ENCODE measurements at regions not wholly inside any gene's neighbourhood (a gene's known extent, or its start where the extent isn't known, plus 50 kb on each side); places are given as distances from the start of the nearest gene placed in this dataset.

DNA sequence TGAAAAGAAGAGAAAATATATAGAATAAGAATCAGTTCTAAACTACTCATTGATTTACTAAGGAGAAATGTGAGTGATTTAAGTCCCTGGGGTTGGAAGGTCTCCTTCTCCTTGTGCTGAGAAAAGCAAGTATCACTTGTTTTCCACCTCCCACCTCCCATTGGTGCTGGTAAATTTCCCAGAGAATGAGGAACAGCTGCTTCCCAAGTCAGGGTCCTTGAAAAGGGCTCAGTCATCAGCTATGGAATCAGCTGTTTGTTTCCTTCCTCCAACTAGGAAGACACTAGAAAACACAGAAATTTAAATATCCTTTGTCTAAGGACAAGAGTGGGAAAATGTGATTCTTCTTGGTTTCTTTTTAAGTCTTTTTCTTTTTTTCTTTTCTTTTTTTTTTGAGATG is 131.3 kb upstream of the C1orf21 start:
- intact Hi-C loops (cut with DNase I), result no loop called here
- TF ChIP-seq POLR2A (IDR thresholded peaks at IDR 0.05), result no peak
- TF ChIP-seq, protein P1, sequence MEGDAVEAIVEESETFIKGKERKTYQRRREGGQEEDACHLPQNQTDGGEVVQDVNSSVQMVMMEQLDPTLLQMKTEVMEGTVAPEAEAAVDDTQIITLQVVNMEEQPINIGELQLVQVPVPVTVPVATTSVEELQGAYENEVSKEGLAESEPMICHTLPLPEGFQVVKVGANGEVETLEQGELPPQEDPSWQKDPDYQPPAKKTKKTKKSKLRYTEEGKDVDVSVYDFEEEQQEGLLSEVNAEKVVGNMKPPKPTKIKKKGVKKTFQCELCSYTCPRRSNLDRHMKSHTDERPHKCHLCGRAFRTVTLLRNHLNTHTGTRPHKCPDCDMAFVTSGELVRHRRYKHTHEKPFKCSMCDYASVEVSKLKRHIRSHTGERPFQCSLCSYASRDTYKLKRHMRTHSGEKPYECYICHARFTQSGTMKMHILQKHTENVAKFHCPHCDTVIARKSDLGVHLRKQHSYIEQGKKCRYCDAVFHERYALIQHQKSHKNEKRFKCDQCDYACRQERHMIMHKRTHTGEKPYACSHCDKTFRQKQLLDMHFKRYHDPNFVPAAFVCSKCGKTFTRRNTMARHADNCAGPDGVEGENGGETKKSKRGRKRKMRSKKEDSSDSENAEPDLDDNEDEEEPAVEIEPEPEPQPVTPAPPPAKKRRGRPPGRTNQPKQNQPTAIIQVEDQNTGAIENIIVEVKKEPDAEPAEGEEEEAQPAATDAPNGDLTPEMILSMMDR (IDR thresholded peaks at IDR 0.05), result no peak
- DNase-seq (no peak), ATAC-seq (peak in 3 of 4 donors; percentile 54 to 58 (median 55))
- Histone ChIP-seq H3K27me3 (no peaks in the 10 kb centered on the region), H3K27ac (no peak overlapping the region), H3K36me3 (no peaks in the 10 kb centered on the region), H3K9me3 (no peaks in the 10 kb centered on the region), H3K4me3 (no peak overlapping the region), H3K4me1 (no peaks in the 10 kb centered on the region)

DNA sequence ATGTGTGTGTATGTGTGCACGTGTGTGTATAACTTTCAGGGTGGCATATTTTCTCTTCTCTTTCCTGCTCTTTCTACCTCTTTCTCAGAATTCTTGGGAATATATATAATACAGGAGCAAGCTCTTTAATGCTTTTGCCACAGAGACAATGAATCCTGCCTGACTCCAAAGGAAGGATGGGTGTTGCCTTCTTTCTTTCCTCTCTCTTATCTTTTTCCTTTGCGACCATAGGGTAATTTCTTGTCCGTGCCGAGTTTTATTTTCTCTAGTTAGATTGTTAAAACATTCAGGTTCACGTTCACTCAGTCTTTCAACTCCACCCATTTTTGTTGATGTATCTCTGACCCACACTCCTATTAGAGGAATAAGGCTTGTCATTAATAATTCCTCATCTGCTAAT is 129.0 kb upstream of the C1orf21 start:
- H3K9me3 ChIP-seq, result no peaks in the 10 kb centered on the region
- H3K36me3 ChIP-seq, result no peaks in the 10 kb centered on the region
- H3K4me3 ChIP-seq, result no peak overlapping the region
- DNase-seq (no peak), ATAC-seq (peak in 3 of 4 donors; percentile 17 to 43 (median 32))
- intact Hi-C loops (cut with DNase I), result no loop called here
- TF ChIP-seq, protein P1 (IDR thresholded peaks at IDR 0.05), result no peak
- H3K4me1 ChIP-seq, result no peaks in the 10 kb centered on the region
- no peak overlapping the region for H3K27ac ChIP-seq
- H3K27me3 ChIP-seq, result no peaks in the 10 kb centered on the region
- WGBS (ENCODE audit: insufficient coverage, low coverage, low lambda C conversion rate, missing lambda C conversion rate), result 49% methylated on average over 5 of the region's 5 CpGs

DNA sequence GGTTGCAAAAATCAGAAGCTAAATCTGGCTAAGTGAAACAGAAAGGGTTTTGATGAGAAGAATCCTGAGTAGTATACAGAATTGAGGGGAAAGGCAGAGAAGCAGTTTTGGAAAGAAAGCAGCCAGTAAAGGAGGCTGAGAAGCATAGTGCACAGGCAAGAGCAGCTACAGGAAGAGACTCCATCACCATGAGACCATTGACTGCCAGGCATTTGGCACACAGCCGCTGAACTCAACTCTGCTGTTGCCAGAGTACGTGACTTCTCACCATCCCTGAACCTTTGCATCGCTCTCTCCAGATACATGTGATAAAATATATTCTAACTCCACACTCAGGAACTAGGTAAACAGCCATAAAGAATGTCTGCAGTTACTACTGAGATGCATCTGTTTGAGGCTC is 128.3 kb upstream of the C1orf21 start:
- intact Hi-C loops (cut with DNase I), result no loop called here
- Histone ChIP-seq H3K9me3 (no peaks in the 10 kb centered on the region), H3K27me3 (no peaks in the 10 kb centered on the region), H3K4me3 (no peak overlapping the region), H3K36me3 (no peaks in the 10 kb centered on the region), H3K27ac (no peak overlapping the region), H3K4me1 (no peaks in the 10 kb centered on the region)
- DNase-seq (peak in 1 of 3 donors; percentile 27), ATAC-seq (peak in 2 of 4 donors; percentile 20 to 35)
- WGBS (ENCODE audit: insufficient coverage, low coverage, low lambda C conversion rate, missing lambda C conversion rate), result 41% methylated on average over 2 of the region's 3 CpGs
- TF ChIP-seq, protein P1 (IDR thresholded peaks at IDR 0.05), result no peak
- TF ChIP-seq POLR2A (IDR thresholded peaks at IDR 0.05), result no peak

GRCh38 chr1:184260382-184260781 is 126.4 kb upstream of the C1orf21 start:
- no peak for ATAC-seq
- intact Hi-C loops (cut with DNase I), result no loop called here
- Histone ChIP-seq H3K4me3 (no peak overlapping the region), H3K4me1 (no peaks in the 10 kb centered on the region), H3K36me3 (no peaks in the 10 kb centered on the region), H3K27me3 (no peaks in the 10 kb centered on the region), H3K27ac (no peak overlapping the region), H3K9me3 (no peaks in the 10 kb centered on the region)
- no peak for DNase-seq
- WGBS (ENCODE audit: insufficient coverage, low coverage, low lambda C conversion rate, missing lambda C conversion rate), result 43% methylated on average over 1 of the region's 1 CpG
- TF ChIP-seq, protein P1 (IDR thresholded peaks at IDR 0.05), result no peak
- no peak for TF ChIP-seq POLR2A (IDR thresholded peaks at IDR 0.05)

DNA sequence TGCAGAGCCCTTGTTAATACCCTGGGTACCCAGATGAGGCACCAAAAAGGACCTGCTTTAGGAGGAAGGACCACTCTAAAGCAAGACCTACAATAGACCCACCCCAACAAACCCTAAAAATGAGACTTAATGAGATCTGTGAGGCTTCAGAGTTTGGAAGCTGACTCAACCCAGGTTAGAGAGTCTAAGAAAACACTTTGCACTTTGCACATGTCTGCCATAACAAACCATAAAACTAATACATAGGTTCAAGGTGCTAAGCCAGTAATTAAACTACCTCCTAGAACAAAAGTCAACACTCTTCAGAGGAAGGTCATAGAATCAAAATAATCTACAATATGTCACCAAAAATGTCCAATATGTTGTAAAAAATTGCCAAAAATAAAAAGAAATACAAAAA is 124.7 kb upstream of the C1orf21 start:
- intact Hi-C loops (cut with DNase I), result no loop called here
- Histone ChIP-seq H3K36me3 (no peaks in the 10 kb centered on the region), H3K27ac (no peak overlapping the region), H3K4me1 (no peaks in the 10 kb centered on the region), H3K4me3 (no peak overlapping the region), H3K27me3 (no peaks in the 10 kb centered on the region), H3K9me3 (no peaks in the 10 kb centered on the region)
- ATAC-seq (no peak), DNase-seq (no peak)
- no peak for TF ChIP-seq POLR2A (IDR thresholded peaks at IDR 0.05)
- TF ChIP-seq, protein P1 (IDR thresholded peaks at IDR 0.05), result no peak

Measured in right lobe of liver (tissue), 6 donors.